ENCODE measurements at regions not wholly inside any gene's neighbourhood (a gene's known extent, or its start where the extent isn't known, plus 50 kb on each side); places are given as distances from the start of the nearest gene placed in this dataset.

GRCh38 chr20:60986506-60987156 is 265.4 kb upstream of the CDH4 start:
- intact Hi-C loops (cut with micrococcal nuclease), result no loop called here
- H3K27ac Mint-ChIP-seq, result no peak overlapping the region
- H3K36me3 Mint-ChIP-seq (ENCODE audit: low read depth), result no peaks in the 10 kb centered on the region
- H3K4me1 Mint-ChIP-seq (ENCODE audit: low read depth), result no peaks in the 10 kb centered on the region
- H3K27me3 Mint-ChIP-seq, result peaks cover 4% of the 10 kb centered on the region
- DNase-seq (no peak), ATAC-seq (no peak)
- no peaks in the 10 kb centered on the region for H3K9me3 Mint-ChIP-seq
- no peak overlapping the region for H3K4me3 Mint-ChIP-seq
- TF ChIP-seq CTCF (IDR thresholded peaks at IDR 0.05), result no peak
- POLR2A ChIA-PET, result no interaction called here
- CTCF ChIA-PET, result no interaction called here

DNA sequence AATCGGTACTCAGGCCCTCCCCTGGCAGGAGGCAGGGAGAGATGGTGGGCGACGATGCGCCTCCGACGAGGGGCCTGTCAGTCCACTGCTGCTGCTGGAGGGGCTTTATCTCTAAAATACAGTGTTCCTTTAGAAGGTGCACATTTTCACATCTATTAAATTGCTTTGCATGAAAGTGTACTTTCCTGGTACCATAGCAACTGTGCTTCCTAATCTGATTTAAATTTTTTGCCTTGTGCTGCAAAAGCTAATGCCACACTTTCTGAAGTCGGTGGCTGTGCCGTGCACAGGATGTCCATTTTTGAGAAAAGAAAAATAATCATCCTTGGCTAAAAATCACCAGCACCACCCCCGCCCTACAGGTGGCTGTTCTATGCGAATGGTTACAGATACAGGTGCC is 262.0 kb upstream of the CDH4 start:
- H3K4me1 Mint-ChIP-seq (ENCODE audit: low read depth), result no peaks in the 10 kb centered on the region
- intact Hi-C loops (cut with micrococcal nuclease), result no loop called here
- no peak for ATAC-seq

GRCh38 chr20:60990643-60991042 is 261.4 kb upstream of the CDH4 start:
- no peak for TF ChIP-seq CTCF (IDR thresholded peaks at IDR 0.05)
- intact Hi-C loops (cut with micrococcal nuclease), result no loop called here
- Mint-ChIP-seq H3K27ac (no peak overlapping the region), H3K36me3 (ENCODE audit: low read depth) (no peaks in the 10 kb centered on the region), H3K4me3 (no peak overlapping the region), H3K9me3 (no peaks in the 10 kb centered on the region), H3K4me1 (ENCODE audit: low read depth) (no peaks in the 10 kb centered on the region), H3K27me3 (peaks cover 3% of the 10 kb centered on the region)
- ATAC-seq (no peak), DNase-seq (no peak)
- ChIA-PET CTCF (no interaction called here), POLR2A (no interaction called here)

More for the DNA sequence above, 262.0 kb upstream of the CDH4 start:
- Mint-ChIP-seq H3K4me3 (no peak overlapping the region), H3K27me3 (peaks cover 4% of the 10 kb centered on the region), H3K36me3 (ENCODE audit: low read depth) (no peaks in the 10 kb centered on the region), H3K27ac (no peak overlapping the region), H3K9me3 (no peaks in the 10 kb centered on the region)
- no peak for DNase-seq
- TF ChIP-seq CTCF (IDR thresholded peaks at IDR 0.05), result no peak
- ChIA-PET POLR2A (no interaction called here), CTCF (no interaction called here)

- H3K4me3 Mint-ChIP-seq, result no peak overlapping the region
- H3K27me3 Mint-ChIP-seq, result peaks cover 3% of the 10 kb centered on the region
- H3K4me1 Mint-ChIP-seq (ENCODE audit: low read depth), result no peaks in the 10 kb centered on the region
- ChIA-PET POLR2A (no interaction called here), CTCF (interaction anchor here (1.5 kb wide), 2 partner anchors 13 to 14 kb away, joined by 3 to 4 read pairs; no protein-coding TSS in a partner anchor)
- intact Hi-C loops (cut with micrococcal nuclease), result no loop called here
- H3K27ac Mint-ChIP-seq, result no peak overlapping the region
- no peaks in the 10 kb centered on the region for H3K9me3 Mint-ChIP-seq
- no peaks in the 10 kb centered on the region for H3K36me3 Mint-ChIP-seq (ENCODE audit: low read depth)
- TF ChIP-seq CTCF (IDR thresholded peaks at IDR 0.05), result no peak
- no peak for DNase-seq
- no peak for ATAC-seq
Measured at GRCh38 chr20:60993433-60994044, 258.5 kb upstream of the CDH4 start.

GRCh38 chr20:60999250-60999649 is 252.8 kb upstream of the CDH4 start:
- intact Hi-C loops (cut with micrococcal nuclease), result no loop called here
- CTCF ChIA-PET, result no interaction called here

More at GRCh38 chr20:60999250-60999649, 252.8 kb upstream of the CDH4 start:
- ATAC-seq, result no peak
- TF ChIP-seq CTCF (IDR thresholded peaks at IDR 0.05), result no peak
- no peak for DNase-seq
- Mint-ChIP-seq H3K4me3 (no peak overlapping the region), H3K27ac (no peak overlapping the region), H3K36me3 (ENCODE audit: low read depth) (no peaks in the 10 kb centered on the region), H3K9me3 (no peaks in the 10 kb centered on the region), H3K27me3 (peaks cover 2% of the 10 kb centered on the region), H3K4me1 (ENCODE audit: low read depth) (no peaks in the 10 kb centered on the region)
- POLR2A ChIA-PET, result no interaction called here

Measured in activated CD8-positive, alpha-beta T cell treated with anti-CD3 and anti-CD28 coated beads for 36 hours (primary cell).